IPS-11a (cell line): ENCODE measurements at regions not wholly inside any gene's neighbourhood (a gene's known extent, or its start where the extent isn't known, plus 50 kb on each side); places are given as distances from the start of the nearest gene placed in this dataset.
"Not testable (repeated sequence)": the region's sequence is repeated elsewhere in the genome, so short reads cannot be mapped to it uniquely, and the experiment has no call there.

Source experiments
- H3K4me3 ChIP-seq: one replicate; pipeline ENCODE4 v1.5.1; 2013; ENCODE audit warnings: low read depth, low read length, control low read depth

DNA sequence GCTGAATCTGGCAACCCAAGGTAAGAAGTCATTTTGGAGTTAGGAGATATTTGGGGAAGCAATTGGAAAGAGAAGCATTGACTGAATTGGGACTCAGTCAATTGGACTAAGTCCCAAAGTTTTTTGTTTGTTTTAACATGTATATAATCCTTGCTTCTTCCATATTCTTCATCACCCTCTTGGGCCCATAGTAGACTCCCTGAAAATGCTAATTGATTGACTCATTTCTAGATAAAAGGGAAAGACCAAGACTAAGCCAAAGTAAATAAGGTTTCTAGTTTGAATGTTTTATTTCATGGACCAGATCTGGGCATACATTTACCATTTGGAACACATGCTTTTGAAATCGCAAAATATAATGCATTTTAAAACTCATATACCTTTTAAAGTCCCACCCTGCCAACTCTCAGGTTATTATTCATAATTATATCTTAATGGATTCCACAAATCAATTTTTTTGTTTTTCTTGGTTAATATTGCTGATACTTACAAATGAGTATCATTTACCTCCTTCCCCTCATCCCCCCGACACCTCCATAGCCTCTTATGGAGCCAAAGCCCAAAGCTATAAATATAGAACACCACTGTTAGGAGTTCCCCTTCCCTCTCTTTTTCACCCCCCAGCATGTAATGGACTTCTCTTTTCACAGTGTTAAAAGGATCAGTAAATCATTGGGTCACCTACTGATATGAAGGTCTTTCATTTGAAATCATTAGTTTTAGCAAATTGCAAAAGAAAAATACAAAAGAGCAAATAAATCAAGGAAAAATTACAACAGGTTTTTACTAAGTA is 674.0 kb upstream of the SOX9 start:
- no peak overlapping the region for H3K4me3 ChIP-seq

DNA sequence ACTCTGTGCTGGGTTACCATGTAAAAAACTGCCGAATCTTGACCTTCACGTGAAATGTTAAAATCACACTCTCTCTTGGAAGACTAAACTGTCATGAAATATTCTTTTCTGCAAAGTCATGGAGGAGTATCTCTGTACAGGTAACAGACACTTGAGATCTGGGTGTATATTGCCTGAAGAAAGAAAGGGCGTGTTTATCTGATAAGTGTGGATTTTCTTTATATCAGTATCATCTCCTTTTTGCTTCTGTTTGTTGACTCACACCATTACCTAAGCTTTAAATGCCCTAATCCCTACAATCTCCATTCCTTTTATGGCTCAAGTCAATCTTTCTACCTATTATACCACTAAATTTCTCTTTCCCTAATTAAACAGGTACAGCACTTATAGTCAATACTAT is 673.2 kb upstream of the SOX9 start:
- H3K4me3 ChIP-seq, result no peak overlapping the region

DNA sequence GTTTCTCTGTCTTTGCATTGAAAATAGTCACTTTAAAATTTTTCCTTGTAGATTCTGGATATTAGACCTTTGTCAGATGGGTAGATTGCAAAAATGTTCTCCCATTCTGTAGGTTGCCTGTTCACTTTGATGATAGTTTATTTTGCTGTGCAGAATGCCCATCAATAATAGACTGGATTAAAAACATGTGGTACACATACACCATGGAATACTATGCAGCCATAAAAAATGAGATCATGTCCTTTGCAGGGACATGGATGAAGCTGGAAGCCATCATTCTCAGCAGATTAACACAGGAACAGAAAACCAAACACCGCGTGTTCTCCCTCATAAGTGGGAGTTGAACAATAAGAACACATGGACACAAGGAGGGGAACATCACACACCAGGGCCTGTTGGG is 670.2 kb upstream of the SOX9 start:
- H3K4me3 ChIP-seq, result not testable (repeated sequence)

DNA sequence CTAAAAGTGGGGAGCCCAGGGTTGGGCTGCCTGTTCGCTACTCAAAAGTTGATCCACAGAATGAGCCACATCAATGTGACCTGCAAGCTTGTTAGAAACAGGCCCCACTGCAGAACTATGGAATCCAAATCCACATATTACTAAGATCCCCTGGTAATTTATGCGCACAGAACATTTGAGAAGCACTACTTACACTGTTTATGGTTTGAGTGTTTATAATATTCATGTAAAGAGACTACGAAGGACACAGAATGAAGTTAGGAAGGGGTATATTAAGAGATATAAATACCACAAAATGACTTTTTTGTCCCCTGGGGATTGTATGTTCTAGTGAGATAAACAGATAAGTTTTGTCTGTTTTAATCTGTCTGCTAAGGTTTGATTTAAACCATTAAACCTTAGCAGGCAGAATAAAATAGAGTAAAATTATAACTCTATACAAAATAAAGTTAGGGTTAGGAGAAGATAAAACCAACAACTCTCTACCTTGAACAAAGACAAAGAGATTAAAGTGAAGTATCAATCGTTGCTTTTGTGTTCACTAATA is 666.9 kb upstream of the SOX9 start:
- H3K4me3 ChIP-seq, result no peak overlapping the region

DNA sequence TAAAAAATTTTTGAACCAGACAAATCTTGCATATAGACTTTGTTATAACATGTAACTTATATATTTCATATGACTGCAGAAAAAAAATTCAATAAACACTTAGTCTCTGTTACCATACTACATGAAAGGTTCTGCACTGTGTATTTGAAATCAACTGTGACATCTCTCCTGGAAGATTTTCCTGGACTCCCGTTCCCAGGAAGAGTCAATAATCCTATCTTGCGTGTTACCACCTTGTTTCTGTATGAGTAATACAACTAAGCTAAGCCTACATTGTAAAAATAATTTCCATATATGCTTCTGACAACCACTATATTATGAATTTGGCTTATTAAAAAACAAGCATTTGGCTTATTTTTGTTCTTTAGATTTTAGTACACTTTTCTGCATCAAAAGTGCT is 665.6 kb upstream of the SOX9 start:
- no peak overlapping the region for H3K4me3 ChIP-seq

DNA sequence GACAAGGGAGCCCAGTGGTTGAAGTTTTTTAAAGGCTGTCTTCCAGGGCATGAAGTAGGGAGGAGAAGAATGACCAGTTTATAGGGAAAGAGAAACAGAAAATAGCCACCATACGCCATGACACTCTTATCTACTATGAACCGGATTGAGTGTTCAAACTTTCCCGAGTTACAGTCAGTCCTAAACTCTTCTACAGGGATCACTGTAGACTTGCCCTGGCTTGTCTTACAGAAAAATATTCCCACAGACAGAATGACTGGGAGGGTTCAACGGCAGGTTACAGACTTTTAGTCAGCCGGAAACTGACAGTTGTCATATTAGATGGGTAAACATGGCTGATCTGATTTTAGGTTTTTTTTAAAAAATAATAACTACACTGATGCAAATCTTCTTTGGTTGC is 662.5 kb upstream of the SOX9 start:
- no peak overlapping the region for H3K4me3 ChIP-seq

DNA sequence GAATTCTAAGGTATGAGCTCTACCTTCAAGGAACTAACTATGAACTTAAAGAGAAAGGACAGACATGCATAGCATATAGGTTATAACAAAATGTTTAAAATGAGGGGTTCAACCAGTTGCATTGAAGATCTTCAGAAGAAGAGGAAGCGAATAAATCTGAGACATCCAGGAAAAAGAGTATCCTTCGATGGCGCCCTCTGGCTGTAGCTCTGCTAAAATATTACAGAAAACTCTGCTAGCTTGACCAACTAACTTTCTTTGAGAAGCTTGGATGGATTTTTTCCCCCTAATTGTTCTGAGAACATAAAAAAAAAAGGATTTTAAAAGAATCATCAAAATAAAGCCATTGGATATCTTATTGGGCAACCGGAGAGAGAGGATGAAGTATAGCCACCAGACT is 659.9 kb upstream of the SOX9 start:
- no peak overlapping the region for H3K4me3 ChIP-seq

DNA sequence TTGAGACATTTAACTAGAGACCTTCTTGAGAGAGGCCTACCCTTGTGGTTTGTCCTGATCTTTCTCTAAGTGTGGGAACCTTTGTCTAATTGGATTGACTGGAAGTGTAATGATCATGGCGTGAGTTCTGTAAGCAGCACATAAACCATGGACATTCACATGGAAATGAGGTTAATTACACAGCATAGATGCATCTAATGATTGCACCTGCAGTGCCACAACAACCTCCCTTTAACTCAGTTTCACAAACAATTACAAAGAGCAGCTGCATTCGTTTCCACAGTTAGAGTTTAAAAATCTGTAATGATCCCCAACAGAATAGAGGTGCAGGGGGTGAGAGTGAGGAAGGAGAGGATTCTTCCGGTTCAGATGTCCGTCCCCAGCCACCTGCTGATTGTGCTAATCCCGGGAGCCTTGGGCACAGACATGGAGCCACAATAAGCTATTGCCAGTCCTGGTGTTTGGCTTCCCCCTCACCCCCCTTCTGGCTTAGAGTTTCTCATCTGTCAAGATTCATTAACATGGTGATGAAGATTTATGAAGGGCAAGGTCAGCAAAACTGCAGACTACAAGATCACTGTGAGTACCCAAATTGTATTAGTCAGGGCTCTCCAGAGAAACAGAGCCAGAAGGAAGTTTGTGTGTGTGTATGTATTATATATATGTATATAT is 659.2 kb upstream of the SOX9 start:
- H3K4me3 ChIP-seq, result no peak overlapping the region

DNA sequence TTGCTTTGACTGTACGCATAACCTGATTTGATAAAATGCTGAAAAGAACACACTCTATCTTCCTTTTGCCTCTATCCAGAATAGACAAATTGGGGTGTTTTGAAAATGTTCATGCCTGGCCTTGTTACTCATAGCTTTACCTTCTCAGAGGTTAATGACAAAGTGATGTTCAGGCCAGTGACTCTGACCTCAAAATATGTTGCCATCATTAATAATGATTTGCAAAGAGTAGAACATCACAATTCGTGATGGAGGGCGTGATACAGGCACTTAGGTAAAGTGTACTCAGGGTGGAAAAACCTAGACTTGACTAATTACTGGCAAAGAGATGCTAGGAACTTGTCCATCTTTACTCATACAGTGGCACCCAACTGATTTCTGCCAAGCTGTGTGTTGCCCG is 656.6 kb upstream of the SOX9 start:
- H3K4me3 ChIP-seq, result no peak overlapping the region

DNA sequence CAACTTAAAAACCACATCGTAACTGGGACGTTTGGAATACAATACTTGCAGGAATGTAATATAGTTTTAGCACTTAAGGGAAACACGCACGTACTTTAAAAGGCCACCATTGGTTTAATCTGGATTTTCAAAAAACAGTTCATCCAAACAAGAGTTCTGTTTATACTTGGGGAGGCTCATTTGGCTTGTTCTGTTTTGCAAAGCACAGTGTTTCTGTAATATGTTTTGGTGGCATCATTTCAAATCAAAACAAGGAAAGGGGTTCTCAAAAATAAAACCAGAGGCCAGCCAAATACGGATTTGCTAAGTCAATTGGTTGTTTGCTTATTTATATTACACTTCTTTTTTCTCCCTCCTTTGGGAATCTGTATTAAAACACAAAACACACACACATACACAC is 656.1 kb upstream of the SOX9 start:
- H3K4me3 ChIP-seq, result no peak overlapping the region

DNA sequence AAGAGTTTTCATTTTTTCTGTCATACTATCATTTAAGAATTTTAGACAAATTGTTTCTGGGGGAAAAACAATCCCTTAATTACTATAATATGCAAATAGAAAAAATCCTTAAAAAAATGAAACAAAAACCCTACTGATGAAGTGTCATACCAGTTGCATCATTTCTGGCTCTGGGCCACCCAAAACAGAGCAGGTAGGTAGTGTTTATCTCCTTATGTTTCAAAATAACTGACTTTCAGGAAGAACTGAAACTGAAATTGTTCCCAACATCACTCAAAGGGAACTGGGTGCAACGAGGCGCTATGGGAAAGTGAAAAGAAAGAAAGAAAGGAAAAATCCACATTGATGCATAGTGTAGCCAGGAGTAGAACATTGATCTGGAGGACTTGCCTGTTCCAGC is 653.1 kb upstream of the SOX9 start:
- H3K4me3 ChIP-seq, result no peak overlapping the region

DNA sequence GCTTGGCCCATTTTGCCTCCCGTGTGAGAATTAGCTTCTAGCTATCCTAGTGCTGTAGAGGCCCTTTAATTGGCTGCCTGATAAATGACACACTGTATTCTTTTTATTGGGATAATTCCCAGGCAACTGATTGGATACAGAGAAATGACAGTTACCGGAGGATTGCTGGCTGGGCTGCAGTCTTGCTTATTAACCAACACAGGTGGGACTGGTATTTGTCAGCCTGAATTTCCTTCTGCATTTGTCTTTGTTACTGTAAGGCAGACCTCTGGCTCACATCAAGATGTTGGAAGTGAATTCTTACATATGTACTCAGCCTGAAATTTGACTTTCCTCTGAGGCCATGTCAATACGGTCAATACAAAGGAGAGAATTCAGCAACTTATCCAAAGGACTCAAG is 650.8 kb upstream of the SOX9 start:
- H3K4me3 ChIP-seq, result no peak overlapping the region

DNA sequence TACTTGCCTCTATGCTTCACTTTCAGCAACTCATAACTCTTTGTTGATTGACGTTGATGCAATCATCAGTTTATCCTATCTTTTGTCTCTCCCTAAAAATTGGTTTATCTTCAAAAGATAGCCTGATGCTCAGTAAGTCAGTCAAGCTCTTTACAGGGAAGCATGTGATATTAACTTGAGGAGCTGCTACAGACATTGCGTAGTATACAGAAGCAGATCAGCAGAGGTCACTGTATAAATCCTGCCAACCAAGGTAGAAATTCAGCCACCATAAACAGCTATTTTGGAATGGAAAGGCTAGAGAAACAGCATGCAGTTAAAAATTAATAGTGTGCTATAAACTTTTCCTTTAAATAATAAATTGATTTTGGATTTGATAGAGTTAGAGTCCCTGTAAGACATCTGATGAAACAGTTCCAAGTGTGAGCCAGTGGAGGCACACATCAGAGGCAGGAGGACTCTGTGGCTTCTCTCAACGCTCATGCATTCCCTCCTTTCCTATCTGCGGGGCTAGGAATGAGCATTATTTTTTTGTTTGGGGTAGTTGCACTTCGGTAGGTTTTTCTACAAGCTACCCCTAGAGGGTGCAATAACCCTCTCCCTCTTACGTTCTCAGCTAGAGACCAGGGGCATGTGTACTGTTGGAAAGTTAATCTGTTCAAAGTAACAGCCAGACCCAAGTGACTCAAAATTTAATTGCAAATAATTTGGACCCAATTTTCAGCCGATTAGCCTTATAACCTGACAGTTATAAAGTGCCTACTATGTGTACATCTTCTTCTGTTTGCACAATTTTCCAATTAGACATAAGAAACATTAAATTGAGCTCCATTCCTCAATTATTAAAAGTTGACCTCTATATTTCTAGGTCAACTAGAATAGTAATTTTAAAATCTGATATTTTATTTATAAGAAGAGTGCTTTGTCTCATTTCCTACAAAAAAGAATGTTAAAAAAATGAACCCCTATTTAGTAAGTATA is 647.7 kb upstream of the SOX9 start:
- no peak overlapping the region for H3K4me3 ChIP-seq

DNA sequence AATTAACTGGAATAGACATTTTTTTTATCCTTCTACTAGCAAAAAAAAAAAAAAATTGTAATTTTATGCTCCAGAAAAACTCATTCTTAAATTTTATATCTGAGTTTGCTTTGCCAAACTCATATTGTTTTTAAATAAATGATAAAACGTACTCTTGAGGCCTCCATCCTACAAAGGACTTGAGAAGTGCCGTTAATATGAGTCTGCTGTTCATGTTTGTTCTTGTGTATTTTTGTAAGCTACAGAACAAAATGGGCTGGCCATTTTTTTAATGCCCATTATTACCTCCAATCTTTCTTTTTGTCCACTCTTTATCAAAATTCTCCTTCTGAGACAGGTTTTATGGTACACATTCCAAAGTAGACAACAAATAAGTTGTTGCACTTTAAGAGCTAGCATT is 643.5 kb upstream of the SOX9 start:
- H3K4me3 ChIP-seq, result no peak overlapping the region

DNA sequence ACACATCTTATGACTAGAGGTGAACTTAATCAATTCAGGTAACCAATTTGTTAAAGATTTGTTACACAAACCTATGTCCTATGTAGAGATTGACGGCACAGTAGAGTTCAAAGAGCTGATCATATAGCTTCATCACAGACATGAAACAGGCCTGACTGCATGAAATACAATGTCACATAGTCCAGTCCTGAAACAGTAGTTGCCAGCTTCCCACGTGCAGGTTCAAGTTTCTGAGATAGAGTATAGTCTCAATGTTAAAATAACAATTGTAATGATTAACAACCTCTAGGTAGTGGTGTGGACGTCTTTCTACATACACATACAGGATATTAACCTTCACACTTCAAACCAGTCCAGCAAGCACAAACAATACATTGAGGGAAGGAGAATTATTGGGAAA is 640.7 kb upstream of the SOX9 start:
- H3K4me3 ChIP-seq, result no peak overlapping the region

DNA sequence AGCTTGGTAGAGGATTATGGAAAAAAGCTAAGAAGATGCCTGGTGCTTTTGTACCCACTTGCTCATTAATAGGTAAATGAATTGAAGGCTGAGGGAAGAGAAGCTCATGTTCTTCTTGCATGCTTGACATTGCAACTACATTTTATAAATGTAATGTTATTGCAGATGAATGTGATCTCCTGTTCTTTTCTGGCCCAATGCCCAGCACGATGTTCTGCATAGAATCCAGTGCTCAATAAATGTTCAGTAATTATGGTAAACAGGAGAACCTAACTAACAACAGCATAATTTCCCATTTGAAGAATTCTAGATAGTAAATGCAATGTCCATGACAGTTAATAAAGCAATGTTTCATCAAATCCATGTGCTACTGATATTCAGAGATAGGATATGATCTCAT is 638.2 kb upstream of the SOX9 start:
- no peak overlapping the region for H3K4me3 ChIP-seq

DNA sequence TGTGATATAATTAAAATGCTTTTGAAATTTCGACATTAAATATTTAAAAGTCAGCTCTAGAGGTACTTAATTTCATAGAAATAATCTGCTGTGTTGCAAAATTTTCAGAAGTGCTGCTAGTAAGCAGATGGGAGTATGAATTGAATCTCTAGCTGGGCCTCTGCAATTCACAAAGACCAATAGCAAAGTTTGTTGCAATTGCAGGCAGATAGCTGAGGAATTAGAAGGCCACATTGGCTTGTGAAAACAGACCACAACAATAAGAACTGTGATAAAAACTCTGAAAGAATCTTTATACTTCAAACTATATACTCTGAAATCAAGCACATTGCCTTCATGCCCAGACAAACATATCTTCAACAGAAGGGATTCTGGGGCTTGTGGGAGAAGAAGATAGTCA is 636.3 kb upstream of the SOX9 start:
- H3K4me3 ChIP-seq, result no peak overlapping the region

DNA sequence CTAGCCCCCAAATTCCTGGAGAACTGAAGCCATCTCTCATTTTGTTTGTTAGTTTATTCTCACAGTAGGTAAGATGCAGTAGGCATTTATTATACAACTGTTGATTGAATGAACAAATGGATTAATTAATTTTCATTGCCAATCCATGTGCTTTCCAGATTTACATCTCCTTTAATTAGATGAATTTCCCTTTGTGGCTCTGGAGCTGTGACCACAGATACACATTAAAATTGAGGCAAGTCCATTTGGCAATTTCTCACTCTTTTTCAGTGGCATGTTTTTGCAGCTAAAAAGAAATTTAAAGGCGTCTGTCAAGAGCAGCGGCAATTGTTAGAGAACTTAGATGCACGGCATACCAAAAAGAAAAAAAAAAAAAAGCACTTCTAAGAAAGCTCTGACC is 635.4 kb upstream of the SOX9 start:
- H3K4me3 ChIP-seq, result no peak overlapping the region

DNA sequence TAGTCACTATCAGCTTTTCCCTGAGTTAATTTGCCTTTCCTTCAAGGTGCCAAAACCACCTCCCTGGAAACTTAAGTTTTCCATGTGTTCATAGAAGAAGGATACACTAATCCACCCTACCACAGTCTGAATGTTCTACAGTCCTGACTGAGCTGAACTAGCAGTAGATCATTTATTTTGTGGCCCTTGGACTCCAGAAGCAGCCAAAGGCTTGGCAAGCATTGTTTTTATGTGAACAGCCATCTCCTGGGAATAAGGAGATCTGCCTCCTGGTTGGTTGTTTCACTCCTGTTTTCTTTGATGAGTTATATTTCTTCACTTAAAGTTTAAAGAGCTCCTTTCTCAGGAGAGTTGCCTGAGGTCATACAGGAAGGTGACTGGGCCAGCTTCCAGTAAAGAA is 634.6 kb upstream of the SOX9 start:
- H3K4me3 ChIP-seq, result no peak overlapping the region

DNA sequence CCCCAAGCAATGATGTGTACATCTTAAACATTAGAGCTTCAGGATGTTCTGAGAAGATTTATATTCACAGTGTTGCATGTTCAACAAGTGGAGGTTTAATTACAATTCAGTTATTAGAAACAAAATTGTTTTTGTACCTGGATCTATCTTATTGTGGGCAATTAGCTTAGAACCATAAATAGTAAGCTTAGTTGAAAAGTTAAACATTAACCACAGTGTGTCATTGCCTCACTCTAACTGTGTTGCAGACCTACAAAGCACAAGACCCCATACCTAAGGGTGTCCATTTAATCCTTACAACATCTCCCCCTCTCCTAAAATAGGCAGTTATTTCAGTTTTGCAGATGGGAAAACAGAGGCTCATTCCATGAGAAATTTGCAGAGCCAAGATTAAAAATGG is 632.0 kb upstream of the SOX9 start:
- no peak overlapping the region for H3K4me3 ChIP-seq

DNA sequence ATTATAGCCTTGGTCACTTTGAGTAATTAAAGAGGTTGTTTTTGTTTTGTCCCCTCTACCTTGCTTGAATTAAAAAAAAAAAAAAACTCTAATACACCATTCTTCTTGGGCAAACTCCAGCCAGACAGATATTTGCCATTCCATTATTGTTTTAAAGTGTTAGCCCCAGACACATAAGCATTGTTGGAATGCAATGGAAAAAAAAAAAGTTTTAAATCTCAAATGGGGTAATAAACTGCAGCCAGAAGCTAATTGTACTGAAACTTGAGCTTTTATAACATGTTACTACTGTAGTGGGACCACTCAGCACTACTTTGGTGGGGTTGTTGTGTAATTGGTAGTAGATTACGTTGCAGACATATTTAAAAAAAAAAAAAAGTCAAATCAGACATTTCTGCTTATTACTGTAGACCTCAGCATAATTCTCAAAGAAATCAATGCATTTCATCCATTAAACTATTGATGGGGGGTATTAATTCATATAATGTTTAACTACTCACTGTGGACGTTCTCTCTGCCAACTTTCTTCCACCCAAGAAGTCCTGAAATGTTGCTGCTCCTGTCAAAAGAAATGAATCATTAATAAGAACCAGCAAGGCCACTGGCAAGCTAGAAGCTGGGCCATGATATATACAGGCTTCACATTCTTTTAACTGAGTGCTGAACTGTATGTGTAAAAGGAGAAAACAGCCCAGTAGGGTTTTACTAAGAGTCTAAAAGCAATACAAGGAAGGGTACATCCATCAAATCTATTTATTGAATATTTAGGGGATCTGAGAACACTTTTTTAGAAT is 626.6 kb upstream of the SOX9 start:
- no peak overlapping the region for H3K4me3 ChIP-seq
